IPS-18a (cell line): ENCODE measurements at regions not wholly inside any gene's neighbourhood (a gene's known extent, or its start where the extent isn't known, plus 50 kb on each side); places are given as distances from the start of the nearest gene placed in this dataset.
"Not testable (repeated sequence)": the region's sequence is repeated elsewhere in the genome, so short reads cannot be mapped to it uniquely, and the experiment has no call there.

ENCODE experiments used
- H3K27ac ChIP-seq: one replicate; pipeline ENCODE4 v1.5.1; 2013; ENCODE audit warnings: low read length
- H3K27me3 ChIP-seq: one replicate; pipeline ENCODE4 v1.6.1; 2013; ENCODE audit warnings: mild to moderate bottlenecking, low read length; ENCODE audit not compliant: control insufficient read depth, insufficient read depth
- H3K36me3 ChIP-seq: one replicate; pipeline ENCODE4 v1.6.1; 2013; ENCODE audit warnings: low read depth, low read length; ENCODE audit not compliant: control insufficient read depth
- H3K4me1 ChIP-seq: one replicate; pipeline ENCODE4 v1.6.1; 2013; ENCODE audit warnings: low read depth, low read length; ENCODE audit not compliant: control insufficient read depth
- H3K4me3 ChIP-seq: one replicate; pipeline ENCODE4 v1.5.1; 2013; ENCODE audit warnings: low read length
- H3K9ac ChIP-seq: one replicate; pipeline ENCODE4 v1.6.1; 2013; ENCODE audit warnings: mild to moderate bottlenecking, low read length, moderate library complexity
- H3K9me3 ChIP-seq: one replicate; pipeline ENCODE4 v1.6.1; 2013; ENCODE audit warnings: low read depth, low read length; ENCODE audit not compliant: control insufficient read depth

GRCh38 chr14:35961697-35962274, 135.6 kb downstream of the BRMS1L start:
- H3K4me3 ChIP-seq = no peak overlapping the region
- no peaks in the 10 kb centered on the region for H3K36me3 ChIP-seq
- no peaks in the 10 kb centered on the region for H3K9me3 ChIP-seq
- H3K27me3 ChIP-seq = no peaks in the 10 kb centered on the region
- H3K9ac ChIP-seq = no peak overlapping the region
- peaks cover 6% of the 10 kb centered on the region for H3K4me1 ChIP-seq
- H3K27ac ChIP-seq = no peak overlapping the region

GRCh38 chr14:35959835-35960234, 133.7 kb downstream of the BRMS1L start:
- Histone ChIP-seq H3K9me3 (no peaks in the 10 kb centered on the region), H3K4me3 (no peak overlapping the region), H3K9ac (no peak overlapping the region), H3K27me3 (no peaks in the 10 kb centered on the region), H3K27ac (no peak overlapping the region), H3K36me3 (no peaks in the 10 kb centered on the region), H3K4me1 (peaks cover 5% of the 10 kb centered on the region)

DNA sequence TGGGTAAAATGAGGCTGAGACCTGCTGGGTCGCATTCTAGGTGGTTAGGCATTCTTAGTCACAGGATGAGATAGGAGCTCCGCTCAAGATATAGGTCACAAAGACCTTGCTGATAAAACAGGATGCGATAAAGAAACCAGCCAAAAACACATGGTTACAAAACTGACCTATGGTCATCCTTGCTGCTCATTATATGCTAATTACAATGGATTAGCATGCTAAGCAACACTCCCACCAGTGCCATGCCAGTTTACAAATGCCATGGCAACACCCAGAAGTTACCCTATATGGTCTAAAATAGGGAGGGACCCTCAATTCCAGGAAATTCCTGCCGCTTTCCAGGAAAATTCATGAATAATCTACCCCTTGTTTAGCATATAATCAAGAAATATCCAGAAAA, 132.4 kb downstream of the BRMS1L start:
- Histone ChIP-seq H3K9me3 (no peaks in the 10 kb centered on the region), H3K4me1 (peaks cover 7% of the 10 kb centered on the region), H3K27me3 (no peaks in the 10 kb centered on the region), H3K36me3 (no peaks in the 10 kb centered on the region), H3K27ac (no peak overlapping the region), H3K4me3 (no peak overlapping the region), H3K9ac (no peak overlapping the region)

GRCh38 chr14:35956376-35957085, 130.4 kb downstream of the BRMS1L start:
- Histone ChIP-seq H3K9me3 (no peaks in the 10 kb centered on the region), H3K36me3 (no peaks in the 10 kb centered on the region), H3K4me3 (no peak overlapping the region), H3K27me3 (no peaks in the 10 kb centered on the region), H3K27ac (no peak overlapping the region), H3K9ac (no peak overlapping the region), H3K4me1 (peaks cover 18% of the 10 kb centered on the region)

GRCh38 chr14:35952584-35952983, 126.4 kb downstream of the BRMS1L start:
- peaks cover 31% of the 10 kb centered on the region for H3K4me1 ChIP-seq
- no peaks in the 10 kb centered on the region for H3K36me3 ChIP-seq
- H3K4me3 ChIP-seq = no peak overlapping the region
- no peaks in the 10 kb centered on the region for H3K9me3 ChIP-seq
- H3K9ac ChIP-seq = no peak overlapping the region
- no peaks in the 10 kb centered on the region for H3K27me3 ChIP-seq
- H3K27ac ChIP-seq = no peak overlapping the region

- no peaks in the 10 kb centered on the region for H3K27me3 ChIP-seq
- H3K4me3 ChIP-seq = no peak overlapping the region
- no peaks in the 10 kb centered on the region for H3K36me3 ChIP-seq
- peaks cover 25% of the 10 kb centered on the region for H3K4me1 ChIP-seq
- H3K27ac ChIP-seq = no peak overlapping the region
- H3K9ac ChIP-seq = no peak overlapping the region
- H3K9me3 ChIP-seq = no peaks in the 10 kb centered on the region
These were observed 123.9 kb downstream of the BRMS1L start for GRCh38 chr14:35949920-35950513.

GRCh38 chr14:35947983-35948382, 121.8 kb downstream of the BRMS1L start:
- not testable (repeated sequence) for H3K9ac ChIP-seq, H3K4me3 ChIP-seq, H3K27ac ChIP-seq, H3K9me3 ChIP-seq, H3K27me3 ChIP-seq, H3K36me3 ChIP-seq
- H3K4me1 ChIP-seq = peaks cover 18% of the 10 kb centered on the region

- H3K4me3 ChIP-seq = no peak overlapping the region
- peaks cover 2% of the 10 kb centered on the region for H3K4me1 ChIP-seq
- no peak overlapping the region for H3K9ac ChIP-seq
- H3K27me3 ChIP-seq = peaks cover 10% of the 10 kb centered on the region
- H3K36me3 ChIP-seq = no peaks in the 10 kb centered on the region
- H3K27ac ChIP-seq = no peak overlapping the region
- no peaks in the 10 kb centered on the region for H3K9me3 ChIP-seq
These were observed 118.7 kb downstream of the BRMS1L start for GRCh38 chr14:35944847-35945246.

GRCh38 chr14:35940291-35940690, 114.2 kb downstream of the BRMS1L start:
- H3K9me3 ChIP-seq = no peaks in the 10 kb centered on the region
- H3K27me3 ChIP-seq = peaks cover 40% of the 10 kb centered on the region
- H3K36me3 ChIP-seq = no peaks in the 10 kb centered on the region
- no peak overlapping the region for H3K4me3 ChIP-seq
- H3K4me1 ChIP-seq = no peaks in the 10 kb centered on the region
- no peak overlapping the region for H3K27ac ChIP-seq
- H3K9ac ChIP-seq = no peak overlapping the region

DNA sequence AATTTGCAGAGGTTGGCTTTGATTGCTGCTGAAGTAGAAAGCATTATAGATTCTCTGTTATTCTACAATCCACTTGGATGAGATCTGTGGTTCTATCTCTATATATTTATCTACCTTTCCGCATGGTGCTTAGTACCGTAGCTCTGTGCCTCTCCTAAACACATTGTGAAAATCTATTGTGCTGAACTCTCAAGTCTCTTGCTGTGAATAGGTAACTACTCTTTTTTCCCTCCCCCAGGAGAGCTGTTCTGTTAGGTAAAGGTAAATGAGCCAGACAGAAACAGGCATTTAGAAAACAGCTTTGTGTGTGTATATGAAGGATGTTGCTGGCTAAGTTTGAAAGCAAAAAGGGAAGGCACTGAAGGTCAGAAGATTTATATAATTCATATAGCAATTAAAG, 112.6 kb downstream of the BRMS1L start:
- H3K27me3 ChIP-seq = peaks cover 40% of the 10 kb centered on the region
- no peak overlapping the region for H3K9ac ChIP-seq
- no peak overlapping the region for H3K27ac ChIP-seq
- no peaks in the 10 kb centered on the region for H3K9me3 ChIP-seq
- no peak overlapping the region for H3K4me3 ChIP-seq
- H3K4me1 ChIP-seq = no peaks in the 10 kb centered on the region
- no peaks in the 10 kb centered on the region for H3K36me3 ChIP-seq

GRCh38 chr14:35934499-35934898, 108.4 kb downstream of the BRMS1L start:
- Histone ChIP-seq H3K36me3 (no peaks in the 10 kb centered on the region), H3K4me1 (no peaks in the 10 kb centered on the region), H3K27ac (no peak overlapping the region), H3K9me3 (no peaks in the 10 kb centered on the region), H3K27me3 (peaks cover 27% of the 10 kb centered on the region), H3K9ac (no peak overlapping the region), H3K4me3 (no peak overlapping the region)

- Histone ChIP-seq H3K4me1 (no peaks in the 10 kb centered on the region), H3K27me3 (peaks cover 9% of the 10 kb centered on the region), H3K9ac (no peak overlapping the region), H3K36me3 (no peaks in the 10 kb centered on the region), H3K4me3 (no peak overlapping the region), H3K27ac (no peak overlapping the region), H3K9me3 (no peaks in the 10 kb centered on the region)
These were observed 106.6 kb downstream of the BRMS1L start for GRCh38 chr14:35932659-35933159.
